Fibroblast of mammary gland (primary cell): ENCODE measurements at regions not wholly inside any gene's neighbourhood (a gene's known extent, or its start where the extent isn't known, plus 50 kb on each side); places are given as distances from the start of the nearest gene placed in this dataset.
"Not testable (repeated sequence)": the region's sequence is repeated elsewhere in the genome, so short reads cannot be mapped to it uniquely, and the experiment has no call there.

ENCODE experiments used
- DNase-seq: peaks from one replicate; pipeline ENCODE4 v3.0.0-alpha.2; 2010; ENCODE audit warnings: low read depth
- H3K4me3 ChIP-seq: 2 replicates; pipeline ENCODE4 v1.5.1; 2011; ENCODE audit warnings: low read depth, mild to moderate bottlenecking, low read length, moderate library complexity; ENCODE audit not compliant: control insufficient read depth
- CTCF ChIP-seq: conservative IDR thresholded peaks from 2 replicates; pipeline ENCODE4 v1.5.1; 2011; ENCODE audit warnings: low read depth, low read length, inconsistent platforms; ENCODE audit not compliant: control insufficient read depth, insufficient read depth

GRCh38 chrX:95536111-95536510, 1148.5 kb upstream of the DIAPH2 start:
- no peak for TF ChIP-seq CTCF

GRCh38 chrX:95536661-95537060, 1148.0 kb upstream of the DIAPH2 start:
- TF ChIP-seq CTCF: no peak

More at GRCh38 chrX:95536111-95536510, 1148.5 kb upstream of the DIAPH2 start:
- H3K4me3 ChIP-seq: no peak overlapping the region
- no peak for DNase-seq

GRCh38 chrX:95539041-95539440, 1145.6 kb upstream of the DIAPH2 start:
- no peak overlapping the region for H3K4me3 ChIP-seq
- no peak for TF ChIP-seq CTCF
- no peak for DNase-seq

More at GRCh38 chrX:95536661-95537060, 1148.0 kb upstream of the DIAPH2 start:
- DNase-seq: no peak
- no peak overlapping the region for H3K4me3 ChIP-seq

GRCh38 chrX:95549552-95549951, 1135.1 kb upstream of the DIAPH2 start:
- DNase-seq, H3K4me3 ChIP-seq: not testable (repeated sequence)

- no peak for TF ChIP-seq CTCF
- DNase-seq: no peak
- H3K4me3 ChIP-seq: no peak overlapping the region
These were observed 1099.3 kb upstream of the DIAPH2 start for GRCh38 chrX:95585321-95585720.

GRCh38 chrX:95612350-95612749, 1072.3 kb upstream of the DIAPH2 start:
- no peak overlapping the region for H3K4me3 ChIP-seq
- DNase-seq: no peak
- no peak for TF ChIP-seq CTCF

- TF ChIP-seq CTCF: no peak
- no peak overlapping the region for H3K4me3 ChIP-seq
- DNase-seq: no peak
These were observed 1062.4 kb upstream of the DIAPH2 start for GRCh38 chrX:95622200-95622599.
